GM12865 (cell line): ENCODE measurements at regions not wholly inside any gene's neighbourhood (a gene's known extent, or its start where the extent isn't known, plus 50 kb on each side); places are given as distances from the start of the nearest gene placed in this dataset.

Experiments used
- DNase-seq: peaks from one replicate; pipeline ENCODE4 v3.0.0; 2010; ENCODE audit warnings: low read depth
- H3K4me3 ChIP-seq: 2 replicates; pipeline ENCODE4 v1.5.1; 2011; ENCODE audit warnings: mild to moderate bottlenecking, low read depth, low read length, control low read depth
- CTCF ChIP-seq: IDR thresholded peaks from 2 replicates; pipeline ENCODE4 v1.5.1; 2011; ENCODE audit warnings: low read length, control low read depth, low read depth, inconsistent platforms; ENCODE audit not compliant: insufficient read depth; ENCODE audit errors: missing control alignments

GRCh38 chr9:87189006-87189405 lies 241.7 kb upstream of the GAS1 start:
- no peak for DNase-seq
- TF ChIP-seq CTCF = no peak
- no peak overlapping the region for H3K4me3 ChIP-seq

GRCh38 chr9:87193151-87193550 lies 245.8 kb upstream of the GAS1 start:
- no peak for TF ChIP-seq CTCF
- no peak for DNase-seq
- H3K4me3 ChIP-seq = no peak overlapping the region

GRCh38 chr9:87193925-87194868 lies 246.9 kb upstream of the GAS1 start:
- DNase-seq = no peak
- no peak for TF ChIP-seq CTCF
- no peak overlapping the region for H3K4me3 ChIP-seq

GRCh38 chr9:87195306-87195705 lies 248.0 kb upstream of the GAS1 start:
- TF ChIP-seq CTCF = no peak
- no peak for DNase-seq
- no peak overlapping the region for H3K4me3 ChIP-seq

- no peak for TF ChIP-seq CTCF
- DNase-seq = no peak
- no peak overlapping the region for H3K4me3 ChIP-seq
Measured at GRCh38 chr9:87197349-87198130, 250.2 kb upstream of the GAS1 start.

- no peak for DNase-seq
- no peak for TF ChIP-seq CTCF
- H3K4me3 ChIP-seq = no peak overlapping the region
Measured at GRCh38 chr9:87198716-87199115, 251.4 kb upstream of the GAS1 start.
